HG03469 (cell line): ENCODE measurements at regions not wholly inside any gene's neighbourhood (a gene's known extent, or its start where the extent isn't known, plus 50 kb on each side); places are given as distances from the start of the nearest gene placed in this dataset.
"Not testable (repeated sequence)": the region's sequence is repeated elsewhere in the genome, so short reads cannot be mapped to it uniquely, and the experiment has no call there.

Experiments
- ATAC-seq: cut with Tn5 transposase; IDR thresholded peaks from one replicate; pipeline ENCODE4 v1.9.1; 2021; ENCODE audit warnings: mild to moderate bottlenecking, moderate library complexity, moderate number of reproducible peaks; ENCODE audit not compliant: unreplicated experiment

DNA sequence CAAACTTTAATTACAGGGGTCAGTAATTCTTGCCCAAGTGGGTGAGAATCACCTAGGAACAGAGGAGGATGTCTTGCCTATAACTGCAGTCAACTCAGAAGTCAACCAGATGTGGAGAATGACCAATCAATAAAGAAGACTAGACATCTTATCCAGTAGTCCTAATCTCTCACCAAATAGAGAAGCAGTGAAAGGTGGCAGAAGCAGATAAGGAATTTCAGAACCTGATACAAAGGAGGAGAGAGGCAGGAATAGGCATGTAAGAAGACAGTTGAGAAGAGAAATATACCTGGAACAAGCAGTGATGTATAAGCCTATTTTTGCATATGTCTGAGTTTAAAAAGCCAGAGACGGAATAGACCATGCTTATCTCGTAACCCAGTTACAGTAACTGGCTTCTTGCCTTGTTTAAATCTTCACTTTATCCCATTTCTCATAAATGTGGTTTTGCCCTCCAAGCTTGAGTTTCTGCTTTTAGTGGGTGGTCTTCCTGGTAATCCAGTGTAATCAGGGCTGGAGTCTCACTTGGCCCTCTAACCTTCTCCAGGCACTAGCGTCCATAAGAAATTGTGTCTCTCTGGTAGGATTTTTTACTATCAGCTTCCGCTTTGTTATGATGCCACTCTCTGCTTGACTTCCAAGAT is 401.0 kb downstream of the SUCLG1 start:
- no peak for ATAC-seq

DNA sequence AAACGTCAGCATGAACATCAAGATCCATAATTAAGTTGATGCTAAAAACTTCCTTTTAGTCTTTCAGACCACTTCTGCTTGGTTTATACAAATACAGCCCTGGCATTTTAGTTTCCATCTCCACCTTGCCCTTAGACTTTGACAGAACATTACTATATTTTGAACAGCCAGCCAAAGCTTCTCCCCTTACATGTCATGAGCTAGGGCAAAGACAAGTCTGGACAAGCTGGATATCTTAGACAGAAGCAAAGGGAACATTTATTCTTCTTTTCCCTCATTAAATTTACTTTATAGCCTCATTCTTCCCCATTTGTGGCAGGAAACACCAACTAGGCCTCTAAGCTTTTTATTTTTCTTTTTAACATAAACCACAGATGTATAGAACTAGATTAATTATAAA is 403.3 kb downstream of the SUCLG1 start:
- ATAC-seq: no peak

- ATAC-seq: not testable (repeated sequence)
Observed at GRCh38 chr2:84054577-84054976, 404.5 kb downstream of the SUCLG1 start.

DNA sequence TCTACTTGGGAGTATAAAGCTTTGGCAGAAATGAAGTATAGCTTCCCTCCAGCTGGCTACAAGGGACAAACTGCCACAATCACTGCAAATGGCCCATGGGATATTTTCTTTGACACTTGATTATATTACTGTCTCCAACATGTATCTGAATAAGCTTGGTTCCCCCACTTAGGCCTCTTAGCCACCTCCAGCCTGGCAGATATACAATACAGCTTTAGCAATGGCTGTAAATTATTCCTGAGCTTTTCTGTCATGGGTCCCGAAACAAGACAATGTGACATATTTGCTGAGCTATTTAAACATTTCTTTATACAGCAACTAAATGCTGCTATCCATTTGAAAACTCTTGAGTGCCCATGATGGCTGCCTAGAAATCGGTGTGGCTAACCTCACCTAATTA is 406.2 kb downstream of the SUCLG1 start:
- no peak for ATAC-seq

GRCh38 chr2:84052043-84052442 is 407.0 kb downstream of the SUCLG1 start:
- no peak for ATAC-seq

GRCh38 chr2:84048964-84049363 is 410.1 kb downstream of the SUCLG1 start:
- ATAC-seq: no peak

DNA sequence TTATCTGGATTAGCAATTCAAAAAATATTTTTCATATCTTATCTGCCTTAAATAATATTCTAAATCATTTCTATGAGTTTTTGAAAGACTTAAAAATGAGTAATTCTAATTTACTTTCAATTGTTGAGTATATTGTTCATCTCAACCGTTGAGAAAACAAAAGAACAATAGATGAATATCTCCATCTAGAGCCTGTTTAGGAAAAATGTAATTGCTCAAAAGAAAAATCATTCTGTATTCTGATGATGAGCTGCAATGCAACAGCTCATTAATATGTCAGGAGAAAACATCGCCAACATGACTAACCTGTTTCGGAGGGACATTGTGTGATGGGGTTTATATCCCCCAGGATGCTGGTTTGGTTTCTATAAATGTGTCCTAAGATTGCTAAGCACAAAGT is 417.6 kb downstream of the SUCLG1 start:
- ATAC-seq: no peak

DNA sequence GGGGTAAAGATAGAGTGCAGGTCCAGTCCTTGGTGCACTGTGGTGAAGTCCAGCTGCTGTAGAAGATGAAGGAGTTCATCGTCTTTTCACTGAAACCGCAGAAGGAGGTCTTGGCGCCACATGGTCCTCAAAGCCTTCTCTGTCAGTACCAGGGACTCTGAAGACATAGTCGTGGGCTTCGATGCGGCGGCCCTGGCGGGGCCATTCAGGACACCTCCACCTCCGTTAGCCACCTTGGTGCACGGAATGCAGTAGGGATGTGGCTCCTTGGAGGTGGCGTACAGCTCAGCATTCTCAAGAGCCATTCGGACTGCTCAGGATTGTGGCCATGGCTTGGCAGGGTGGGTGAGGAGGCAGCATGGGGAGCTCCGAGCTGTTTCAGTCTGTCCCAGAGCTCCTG is 418.8 kb downstream of the SUCLG1 start:
- no peak for ATAC-seq

GRCh38 chr2:84038866-84039265 is 420.2 kb downstream of the SUCLG1 start:
- ATAC-seq: no peak

DNA sequence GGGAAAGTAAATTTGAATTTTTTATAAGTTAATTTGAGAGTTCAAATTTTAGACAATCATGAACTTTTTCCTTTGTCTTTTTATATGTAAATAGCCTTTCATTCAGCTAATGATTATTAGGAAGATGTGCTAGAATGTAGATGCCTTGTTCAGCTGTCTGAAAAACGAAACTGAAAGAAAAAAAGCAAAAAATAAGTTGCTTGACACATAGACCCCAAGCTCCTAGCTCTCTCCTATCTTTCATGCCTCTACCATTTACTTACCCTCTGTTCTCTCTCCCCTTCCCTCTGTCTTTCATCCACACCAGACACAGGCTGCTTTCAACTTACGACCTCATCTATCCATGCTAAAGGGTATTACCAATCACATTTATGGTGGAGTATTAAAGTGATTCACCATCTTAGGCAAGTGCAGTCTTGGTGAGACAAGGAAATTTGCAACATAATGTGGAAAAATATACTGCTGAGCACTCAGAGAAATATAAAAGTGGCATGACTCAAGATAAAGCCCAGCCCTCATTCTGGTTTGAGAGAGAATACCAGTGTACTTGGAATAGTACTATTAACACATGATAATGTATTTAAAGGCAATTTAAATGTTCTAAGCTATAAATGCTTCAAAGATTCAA is 425.6 kb downstream of the SUCLG1 start:
- no peak for ATAC-seq

DNA sequence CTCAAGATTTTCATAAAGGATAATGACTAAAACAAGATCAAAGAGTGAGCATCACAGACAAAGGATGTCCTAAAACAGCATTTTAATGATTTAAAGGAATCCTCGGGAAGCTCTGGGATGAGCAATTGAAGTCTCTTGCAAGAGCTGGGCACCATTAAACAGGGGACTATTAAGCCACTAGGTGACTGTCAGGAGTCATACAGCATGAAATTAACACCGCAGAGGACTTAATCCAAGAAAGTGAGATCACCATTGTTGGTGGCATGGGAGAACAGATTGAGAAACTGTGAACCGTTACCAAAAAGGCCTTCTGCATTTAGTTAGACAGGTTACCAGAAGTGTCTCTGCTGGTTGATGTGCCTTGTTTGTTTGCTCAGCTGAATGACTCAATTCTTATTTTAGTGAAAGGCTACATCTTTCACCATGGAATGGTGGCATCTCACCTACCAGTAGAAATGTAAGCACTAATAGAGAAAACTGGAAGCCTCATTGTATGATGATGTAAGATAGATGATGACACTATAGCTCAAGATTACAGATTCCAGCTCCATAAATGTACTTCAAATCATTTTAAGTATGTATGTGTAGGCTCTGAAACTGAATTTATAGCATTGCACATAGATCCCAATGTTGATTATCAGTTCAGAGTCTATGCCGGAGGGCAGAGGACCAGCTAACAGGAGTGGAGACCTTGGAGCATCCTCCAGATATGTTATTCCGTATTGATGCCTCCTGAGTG is 427.6 kb downstream of the SUCLG1 start:
- ATAC-seq: no peak

- no peak for ATAC-seq
Observed at GRCh38 chr2:84029903-84030575, 429.0 kb downstream of the SUCLG1 start.

GRCh38 chr2:84026818-84027217 is 432.3 kb downstream of the SUCLG1 start:
- ATAC-seq: no peak

GRCh38 chr2:84022810-84023431 is 436.2 kb downstream of the SUCLG1 start:
- no peak for ATAC-seq

- ATAC-seq: no peak
Observed at GRCh38 chr2:84017010-84017409, 442.1 kb downstream of the SUCLG1 start.

DNA sequence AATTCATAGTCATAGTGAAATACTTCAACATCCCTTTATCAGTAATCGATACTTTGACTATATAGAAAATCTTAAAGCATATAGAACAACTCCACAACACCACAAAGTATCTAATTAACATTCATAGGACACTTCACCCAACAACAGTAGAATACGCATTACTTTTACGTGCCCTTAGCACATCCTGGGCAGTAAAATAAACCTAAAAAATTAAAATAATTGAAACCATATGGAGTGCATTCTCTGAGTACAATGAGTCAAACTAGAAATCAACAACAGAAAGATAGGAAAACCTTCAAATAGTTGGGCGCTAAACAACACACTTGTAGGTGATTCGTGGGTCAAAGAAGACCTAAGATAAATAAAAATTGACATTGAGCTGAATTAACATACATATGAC is 442.9 kb downstream of the SUCLG1 start:
- no peak for ATAC-seq

DNA sequence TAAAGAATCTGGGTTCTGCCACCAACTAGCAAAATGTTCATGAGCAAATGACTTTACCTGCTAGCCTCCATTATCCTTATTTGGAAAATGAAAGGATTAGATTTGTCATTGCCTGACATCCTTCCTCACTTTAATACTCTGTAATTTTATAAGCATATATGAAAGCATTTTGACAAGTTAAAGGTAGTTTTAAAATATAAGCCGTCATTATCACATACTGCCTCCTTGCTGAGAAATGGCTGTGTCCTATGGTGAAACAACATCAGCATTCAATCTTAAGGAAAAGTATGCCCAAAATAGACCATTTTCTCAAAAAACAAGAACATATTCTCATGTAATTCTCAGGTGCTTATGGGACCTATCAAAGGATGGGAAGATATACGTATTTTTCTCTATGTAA is 461.2 kb downstream of the SUCLG1 start:
- ATAC-seq: no peak

DNA sequence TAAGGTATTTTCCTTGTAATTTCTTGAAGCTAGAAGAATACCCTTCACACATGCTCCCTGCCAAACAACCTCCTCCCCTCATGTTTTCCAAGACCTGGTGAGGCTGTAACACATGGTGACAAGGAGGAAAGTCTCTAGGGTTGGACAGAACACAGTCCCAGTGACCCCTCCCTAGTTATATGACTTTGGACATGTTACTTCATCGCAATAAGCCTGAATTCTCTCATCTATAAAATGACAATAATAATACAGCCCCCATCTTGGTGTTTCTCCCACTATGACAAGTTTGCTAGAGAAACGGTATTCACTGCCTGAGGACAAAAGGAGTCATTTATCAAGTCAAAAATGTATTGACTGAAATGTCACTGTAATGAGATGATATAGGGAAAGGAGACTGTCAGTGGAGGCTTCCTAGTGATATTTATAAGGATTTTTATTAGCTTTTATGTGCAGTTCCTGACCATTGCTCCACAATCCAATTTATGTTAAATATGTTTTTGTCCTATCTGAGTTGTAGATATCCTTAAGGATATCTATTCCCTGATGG is 464.4 kb downstream of the SUCLG1 start:
- no peak for ATAC-seq

- ATAC-seq: no peak
Observed at GRCh38 chr2:83993873-83994632, 465.0 kb downstream of the SUCLG1 start.

DNA sequence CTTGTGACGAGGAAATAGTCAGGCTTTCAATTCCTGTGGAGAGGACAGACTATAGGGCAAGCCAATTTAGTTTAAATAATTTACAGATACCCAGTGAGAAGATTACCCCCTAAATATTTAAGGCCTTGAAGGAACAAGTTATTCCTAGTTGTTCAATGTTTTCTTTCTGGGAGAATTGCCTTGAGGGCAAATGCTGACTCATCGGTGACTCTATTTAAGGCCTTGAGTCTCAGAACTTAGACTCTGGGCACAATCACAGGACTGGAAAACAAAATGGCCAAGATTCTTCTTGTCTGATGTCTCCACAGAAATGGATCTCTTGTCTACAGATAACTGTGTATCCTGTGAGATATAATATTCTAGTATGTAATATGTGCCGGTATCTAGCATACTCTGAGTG is 467.1 kb downstream of the SUCLG1 start:
- no peak for ATAC-seq
